GM19193 (cell line): ENCODE measurements at regions not wholly inside any gene's neighbourhood (a gene's known extent, or its start where the extent isn't known, plus 50 kb on each side); places are given as distances from the start of the nearest gene placed in this dataset.

Experiments
- POLR2A ChIP-seq: IDR thresholded peaks from 4 replicates; pipeline ENCODE4 v1.6.1; 2011; ENCODE audit not compliant: insufficient read depth, insufficient read length; ENCODE audit errors: extremely low read depth

DNA sequence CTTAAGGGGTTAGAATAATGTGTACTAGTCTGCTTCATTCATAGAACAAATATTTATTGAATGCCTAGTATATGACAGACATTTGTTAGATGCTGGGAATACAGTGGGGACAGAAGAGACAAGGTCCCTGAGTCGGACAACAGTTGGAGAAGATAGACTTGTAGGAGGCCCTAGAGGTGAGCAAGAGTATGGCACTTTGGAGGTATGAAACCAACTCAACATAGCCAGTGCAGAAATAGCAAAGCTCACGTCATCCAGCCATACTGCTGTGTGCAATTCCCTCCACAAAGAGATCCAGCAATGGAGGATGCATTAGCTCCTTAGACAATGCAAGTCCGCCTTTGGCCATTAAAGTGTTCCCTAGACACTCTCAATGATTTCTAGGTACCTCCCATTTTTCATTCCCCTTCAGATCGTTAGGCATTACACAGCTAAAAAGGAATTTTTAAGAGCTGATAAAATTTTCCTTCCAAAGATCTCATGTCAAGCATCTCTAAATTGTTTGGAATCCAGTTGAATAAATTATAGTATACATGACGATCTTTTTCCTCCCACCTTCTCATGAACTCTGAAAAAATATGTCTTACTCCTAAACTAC is 1949.6 kb upstream of the WWC1 start:
- no peak for TF ChIP-seq POLR2A

DNA sequence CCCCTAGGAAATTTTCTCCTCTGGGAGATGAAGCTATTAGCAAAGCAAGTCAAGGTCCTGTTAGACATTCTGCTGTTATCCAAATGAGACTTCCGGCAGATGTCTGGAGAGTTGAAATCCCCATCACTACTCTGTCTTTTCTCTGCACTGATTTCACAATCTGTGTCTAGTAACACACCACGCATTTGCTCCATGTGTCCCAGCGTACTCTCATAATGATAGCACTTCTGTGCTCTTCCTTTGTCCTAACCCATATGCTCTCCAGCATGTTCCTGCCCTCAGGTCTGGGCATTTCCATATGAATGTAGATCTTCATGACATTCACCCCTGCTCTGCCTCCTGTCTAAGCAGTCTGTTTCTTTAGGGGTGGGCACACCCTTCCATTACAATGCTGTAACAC is 1949.0 kb upstream of the WWC1 start:
- no peak for TF ChIP-seq POLR2A

DNA sequence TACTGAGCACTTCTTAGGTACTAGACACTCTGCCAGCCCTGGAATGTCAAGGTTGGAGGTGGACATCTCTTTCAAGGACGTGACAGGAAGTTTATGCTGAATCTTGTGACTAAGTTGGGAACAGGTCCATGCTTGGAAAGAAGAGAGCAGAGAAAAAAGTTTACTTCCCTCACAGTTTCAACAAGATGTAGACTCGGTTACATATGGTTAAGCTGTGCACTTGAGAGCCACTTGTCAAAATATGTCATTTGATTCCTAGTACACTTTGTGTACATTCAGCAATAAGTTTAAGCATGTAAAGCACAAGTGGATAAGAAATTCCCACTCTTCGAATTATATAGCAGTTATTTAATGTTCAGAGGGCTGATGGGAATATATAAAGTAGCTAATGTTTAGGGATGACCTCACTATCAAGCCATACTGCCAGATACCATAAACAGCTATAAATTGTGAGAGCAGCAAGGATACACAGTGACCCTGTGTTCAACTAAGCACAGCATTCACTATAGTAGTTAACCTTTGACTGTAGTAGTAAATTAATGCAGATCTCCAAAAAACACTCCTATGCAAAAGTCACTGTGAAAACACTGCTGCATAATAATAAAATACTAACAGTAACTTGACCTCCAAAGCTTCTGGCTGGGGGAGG is 1944.6 kb upstream of the WWC1 start:
- TF ChIP-seq POLR2A, result no peak

DNA sequence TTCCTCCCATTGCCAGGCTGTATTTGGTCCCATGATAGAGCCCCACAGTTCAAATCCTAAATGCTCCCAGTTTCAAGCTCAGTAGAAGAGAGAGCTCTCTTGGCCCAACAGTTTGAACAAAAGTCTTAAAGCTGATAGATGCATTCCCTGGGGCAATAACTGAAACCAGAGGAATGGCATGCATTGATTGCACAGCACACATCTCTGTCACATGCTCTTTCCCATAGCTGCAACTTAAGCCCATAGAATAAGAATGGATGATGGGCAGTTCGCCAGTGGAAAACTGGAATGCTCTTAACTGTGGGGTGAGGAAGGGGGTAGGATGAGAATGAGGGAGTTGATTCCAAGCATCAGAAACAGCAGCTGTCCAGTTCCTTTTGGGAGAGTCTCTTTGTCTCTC is 1942.4 kb upstream of the WWC1 start:
- TF ChIP-seq POLR2A, result no peak

DNA sequence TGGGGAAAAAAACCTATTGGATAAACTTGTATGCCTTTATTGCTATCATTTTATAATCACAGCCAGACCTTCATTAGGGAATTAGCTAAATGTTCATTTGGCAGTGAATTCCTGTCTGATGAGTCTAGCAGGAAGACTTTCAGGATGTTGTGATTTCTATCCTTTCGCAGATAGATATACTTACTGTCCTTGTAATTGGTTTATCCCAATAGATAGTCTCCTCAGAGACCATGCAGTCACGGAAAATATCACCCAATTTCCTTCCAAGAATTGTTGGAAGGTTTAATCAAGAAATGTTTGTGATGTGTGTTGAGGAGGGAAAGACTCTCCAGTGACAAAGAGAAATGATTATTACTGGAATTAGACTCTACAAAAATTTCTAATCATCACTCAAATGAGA is 1937.9 kb upstream of the WWC1 start:
- no peak for TF ChIP-seq POLR2A

DNA sequence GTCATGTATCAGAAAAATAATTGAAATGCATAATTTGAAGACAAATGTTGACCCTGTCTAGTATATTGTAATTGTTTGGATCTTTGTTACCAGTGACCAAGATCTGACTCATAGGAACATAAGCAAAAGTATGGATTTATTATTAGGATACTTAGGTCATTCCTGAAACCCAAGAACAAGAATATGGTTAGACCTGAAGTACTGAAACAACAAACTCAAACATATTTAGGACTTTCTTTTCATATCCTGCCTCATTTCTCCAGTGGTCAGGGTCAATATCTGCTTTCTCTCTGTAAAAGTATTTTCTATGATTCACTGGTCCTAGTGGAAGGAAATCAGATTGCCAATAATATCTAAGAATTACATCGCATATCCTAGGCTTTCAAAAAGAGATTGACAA is 1937.1 kb upstream of the WWC1 start:
- TF ChIP-seq POLR2A, result no peak

DNA sequence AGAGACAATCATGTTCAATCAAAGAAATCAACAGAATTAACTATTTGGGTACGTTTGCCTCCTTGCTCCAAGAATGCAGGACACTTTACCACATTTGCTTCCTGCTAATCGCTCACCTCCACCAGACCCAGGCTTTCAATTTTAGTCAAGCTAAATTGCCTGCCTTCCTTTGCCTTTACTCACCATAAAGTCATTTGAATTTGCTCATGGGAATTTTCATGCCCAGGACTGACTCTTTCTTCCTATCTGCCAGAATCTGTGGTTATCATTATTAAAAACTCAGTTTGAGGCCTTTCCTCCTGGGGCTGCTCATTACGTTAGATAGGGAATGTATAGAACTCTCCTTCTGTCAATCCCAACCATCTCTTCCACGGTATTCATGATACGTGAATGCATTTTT is 1935.3 kb upstream of the WWC1 start:
- no peak for TF ChIP-seq POLR2A

DNA sequence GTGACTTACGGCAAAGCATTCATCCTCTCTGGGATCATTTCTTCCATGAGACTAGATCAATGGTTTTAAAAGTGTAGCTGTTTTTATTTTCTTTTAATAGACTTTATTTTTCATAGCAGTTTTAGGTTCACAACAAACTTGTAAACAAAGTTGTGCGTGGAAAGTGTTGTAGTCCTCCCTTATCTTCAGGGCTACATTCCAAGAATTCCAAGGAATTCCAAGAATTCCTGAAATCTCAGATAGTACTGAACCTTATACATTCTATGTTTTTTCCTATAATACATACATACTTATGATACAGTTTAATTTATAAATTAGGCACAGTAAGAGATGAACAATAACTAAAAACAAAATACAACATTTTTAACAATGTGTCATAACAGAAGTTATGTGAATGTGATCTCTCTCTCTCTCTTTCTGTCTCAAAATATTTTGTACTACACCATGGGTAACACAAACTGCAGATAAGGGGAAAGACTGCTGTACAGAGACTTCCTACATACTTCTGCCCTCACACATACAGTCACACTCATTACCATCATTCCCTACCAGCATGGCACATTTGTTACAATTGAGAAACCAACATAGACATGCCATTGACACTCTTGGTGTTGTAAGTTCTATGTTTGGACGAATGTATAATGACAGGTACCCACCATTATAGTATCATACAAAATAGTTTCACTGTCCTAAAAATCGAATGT is 1933.2 kb upstream of the WWC1 start:
- TF ChIP-seq POLR2A, result no peak

DNA sequence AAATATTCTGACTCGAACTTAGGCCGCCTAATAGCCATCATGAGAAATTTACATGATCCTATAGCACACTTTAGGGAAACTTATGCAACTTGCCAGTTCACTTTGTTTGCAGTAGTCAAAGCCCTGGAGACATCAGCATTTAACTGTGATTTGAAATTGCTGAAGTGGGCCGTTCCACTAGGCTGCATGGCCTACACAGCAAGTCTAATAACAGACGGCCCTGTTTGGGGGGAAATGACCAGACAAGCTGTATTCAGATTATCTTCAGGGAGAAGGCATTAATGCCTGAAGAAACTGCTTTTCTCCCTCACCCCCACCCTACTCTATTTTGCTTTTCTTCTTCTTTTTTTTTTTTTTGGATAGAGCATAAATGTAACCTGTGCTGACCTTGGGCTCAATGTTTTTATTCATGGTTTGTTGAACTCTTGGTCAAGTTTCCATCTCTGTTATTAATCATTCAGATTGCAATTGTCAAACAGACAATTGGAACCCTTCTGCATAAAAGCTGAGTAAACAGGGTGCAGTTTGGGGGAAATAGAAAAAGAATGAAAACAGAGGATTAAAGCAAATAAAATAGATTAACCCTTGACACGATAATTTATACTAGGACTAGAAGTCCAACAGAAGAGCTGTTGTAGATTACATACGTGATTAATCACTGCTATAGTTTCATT is 1928.2 kb upstream of the WWC1 start:
- TF ChIP-seq POLR2A, result no peak

DNA sequence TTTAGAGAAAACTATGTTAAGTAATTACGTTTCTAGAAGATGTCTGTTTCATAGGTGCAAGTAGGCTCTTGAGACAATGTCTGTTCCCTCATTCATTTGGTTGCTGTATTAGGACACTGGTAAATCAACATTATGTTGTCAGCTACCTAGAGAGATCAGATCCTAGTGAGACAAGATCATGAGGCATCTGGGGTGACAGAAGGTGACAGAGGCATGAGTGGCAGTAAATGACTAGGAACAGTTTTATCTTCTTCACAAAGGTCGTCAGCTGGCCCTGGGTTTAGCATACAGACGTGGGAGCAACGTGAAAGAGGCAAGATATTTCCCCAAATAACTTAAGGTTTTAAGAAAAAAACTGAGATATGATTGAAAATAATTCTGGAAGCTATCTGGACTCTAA is 1926.3 kb upstream of the WWC1 start:
- TF ChIP-seq POLR2A, result no peak

DNA sequence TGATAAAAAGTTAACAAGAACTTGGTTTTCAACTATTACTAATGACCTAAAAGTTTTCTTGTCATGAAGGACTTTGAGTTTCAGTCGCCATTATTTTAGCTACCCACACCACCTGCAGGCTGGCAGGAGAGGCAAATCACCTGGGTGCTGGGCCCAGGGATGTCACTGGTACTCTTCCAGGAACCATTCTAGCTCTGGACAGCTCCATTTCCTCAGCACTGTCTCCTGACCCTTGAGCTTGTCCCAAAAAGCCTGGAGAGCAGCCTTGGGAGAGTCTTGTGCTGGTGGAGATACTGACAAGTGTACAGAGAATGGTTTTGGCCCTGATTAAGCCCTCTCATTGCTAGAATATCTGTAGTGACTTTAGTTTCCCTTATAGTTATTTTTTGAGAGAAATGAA is 1924.1 kb upstream of the WWC1 start:
- no peak for TF ChIP-seq POLR2A

DNA sequence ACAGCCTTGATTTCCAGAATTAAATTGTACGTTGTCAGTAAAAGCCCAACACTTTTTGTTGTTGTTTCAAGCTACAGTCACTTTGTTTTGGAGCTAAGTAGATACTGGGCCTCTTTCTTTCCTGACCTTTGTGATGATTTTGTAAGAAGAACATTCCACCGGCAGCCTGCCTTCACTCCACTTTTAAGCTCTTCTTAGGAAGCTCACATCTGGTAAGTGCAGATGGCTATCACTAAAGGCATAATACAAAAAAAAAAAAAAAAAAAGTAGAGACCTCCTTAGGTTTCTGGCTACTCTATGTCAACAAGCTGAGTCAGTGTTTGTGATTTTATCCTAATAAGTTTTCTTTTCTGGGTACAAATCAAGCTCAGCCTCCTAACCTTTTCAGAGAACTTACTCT is 1922.1 kb upstream of the WWC1 start:
- TF ChIP-seq POLR2A, result no peak

DNA sequence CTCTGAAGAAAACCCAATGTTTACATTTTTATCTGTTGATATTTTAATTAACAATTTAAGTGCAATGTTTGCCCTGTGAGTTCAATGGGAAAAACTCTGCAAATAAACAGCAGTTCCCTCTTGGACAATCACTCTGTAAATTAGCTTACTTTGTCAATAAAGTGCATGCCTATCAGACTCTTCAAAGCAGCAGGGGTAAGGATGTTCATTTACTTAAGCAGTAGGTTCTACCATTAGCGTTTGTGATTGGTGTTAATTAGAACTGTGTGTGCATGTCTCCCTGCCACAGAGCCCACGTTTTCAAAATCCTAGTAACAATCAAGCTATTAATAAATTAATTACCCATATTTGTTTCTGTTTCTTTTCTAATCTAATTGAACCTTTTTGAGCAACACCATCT is 1921.6 kb upstream of the WWC1 start:
- TF ChIP-seq POLR2A, result no peak

DNA sequence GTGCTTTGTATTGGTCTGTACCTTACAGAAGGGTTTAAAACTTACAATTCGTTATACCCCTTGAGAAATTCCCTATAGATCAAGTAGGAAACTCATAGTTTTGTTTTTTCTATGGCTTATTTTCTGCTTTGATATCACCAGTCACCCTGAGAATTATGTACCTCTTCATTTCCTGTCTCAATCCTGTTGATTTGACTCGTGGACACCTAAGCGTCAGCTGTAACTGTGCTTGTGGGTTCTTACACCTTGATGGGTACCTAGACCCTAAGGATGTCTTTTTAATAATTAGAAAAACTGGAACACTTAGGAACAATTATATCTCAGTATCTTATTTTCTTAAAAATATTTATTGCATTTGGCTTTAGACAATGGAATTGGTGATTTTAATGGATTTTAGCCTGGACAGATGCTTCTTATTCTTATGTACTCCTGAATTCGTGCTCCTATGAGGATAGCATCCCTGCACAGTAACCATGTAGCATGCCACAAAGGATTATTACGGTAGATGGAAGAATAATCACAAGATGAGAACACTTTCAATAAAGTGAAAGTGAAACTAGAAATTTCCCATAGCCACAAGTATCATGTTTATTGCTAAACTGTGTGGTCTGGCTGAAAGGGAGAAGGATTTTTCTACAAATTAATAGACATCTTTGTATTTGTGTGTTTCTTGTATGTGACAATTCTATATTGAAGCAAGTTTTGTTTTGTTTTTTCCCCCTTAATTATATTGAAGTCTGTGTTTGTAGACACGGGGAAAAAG is 1920.3 kb upstream of the WWC1 start:
- no peak for TF ChIP-seq POLR2A

DNA sequence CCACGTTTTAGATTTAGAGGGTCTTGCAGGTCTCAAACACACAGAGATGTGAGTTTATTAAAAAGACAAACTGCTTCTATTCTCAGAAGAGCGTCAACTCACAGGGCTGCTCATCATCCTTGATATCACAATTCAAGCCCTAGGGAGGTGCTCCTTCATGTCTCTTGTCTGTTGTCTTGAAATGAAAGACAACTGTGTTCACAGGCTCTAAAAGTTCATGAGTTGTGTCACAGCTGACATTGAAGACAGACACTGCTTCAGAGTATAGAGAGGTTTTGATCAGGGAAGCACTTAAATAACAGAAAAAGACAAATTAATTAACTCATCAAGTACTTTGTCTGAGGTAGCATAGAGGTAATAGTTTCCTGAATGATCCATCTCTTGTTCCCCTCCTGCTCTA is 1917.6 kb upstream of the WWC1 start:
- no peak for TF ChIP-seq POLR2A
